ENCODE measurements at regions not wholly inside any gene's neighbourhood (a gene's known extent, or its start where the extent isn't known, plus 50 kb on each side); places are given as distances from the start of the nearest gene placed in this dataset.
"Not testable (repeated sequence)": the region's sequence is repeated elsewhere in the genome, so short reads cannot be mapped to it uniquely, and the experiment has no call there.

GRCh38 chr10:9379183-9379582 is 1324.7 kb downstream of the GATA3 start:
- no peak for DNase-seq
- Mint-ChIP-seq H3K9me3 (ENCODE audit: unreplicated experiment) (peaks cover 5% of the 10 kb centered on the region), H3K36me3 (ENCODE audit: unreplicated experiment) (no peaks in the 10 kb centered on the region), H3K4me1 (ENCODE audit: low read depth, unreplicated experiment) (peaks cover 3% of the 10 kb centered on the region), H3K4me3 (ENCODE audit: unreplicated experiment) (no peak overlapping the region), H3K27me3 (ENCODE audit: unreplicated experiment) (peaks cover 2% of the 10 kb centered on the region), H3K27ac (ENCODE audit: unreplicated experiment) (no peak overlapping the region)
- no peak for TF ChIP-seq CTCF (IDR thresholded peaks at IDR 0.05; ENCODE audit: partially characterized antibody, unreplicated experiment)

- Mint-ChIP-seq H3K27me3 (ENCODE audit: unreplicated experiment) (peaks cover 2% of the 10 kb centered on the region), H3K9me3 (ENCODE audit: unreplicated experiment) (peaks cover 5% of the 10 kb centered on the region), H3K4me1 (ENCODE audit: low read depth, unreplicated experiment) (peaks cover 3% of the 10 kb centered on the region), H3K36me3 (ENCODE audit: unreplicated experiment) (no peaks in the 10 kb centered on the region), H3K27ac (ENCODE audit: unreplicated experiment) (no peak overlapping the region), H3K4me3 (ENCODE audit: unreplicated experiment) (no peak overlapping the region)
- no peak for TF ChIP-seq CTCF (IDR thresholded peaks at IDR 0.05; ENCODE audit: partially characterized antibody, unreplicated experiment)
- no peak for DNase-seq
Observed at GRCh38 chr10:9381733-9382532, 1327.4 kb downstream of the GATA3 start.

- Mint-ChIP-seq H3K36me3 (ENCODE audit: unreplicated experiment) (no peaks in the 10 kb centered on the region), H3K9me3 (ENCODE audit: unreplicated experiment) (peaks cover 5% of the 10 kb centered on the region), H3K27ac (ENCODE audit: unreplicated experiment) (no peak overlapping the region), H3K4me1 (ENCODE audit: low read depth, unreplicated experiment) (peaks cover 3% of the 10 kb centered on the region), H3K27me3 (ENCODE audit: unreplicated experiment) (peaks cover 2% of the 10 kb centered on the region), H3K4me3 (ENCODE audit: unreplicated experiment) (no peak overlapping the region)
- no peak for DNase-seq
- TF ChIP-seq CTCF (IDR thresholded peaks at IDR 0.05; ENCODE audit: partially characterized antibody, unreplicated experiment) = no peak
Observed at GRCh38 chr10:9382533-9382866, 1328.0 kb downstream of the GATA3 start.

GRCh38 chr10:9390516-9390915 is 1336.0 kb downstream of the GATA3 start:
- Mint-ChIP-seq H3K27me3 (ENCODE audit: unreplicated experiment) (no peaks in the 10 kb centered on the region), H3K4me1 (ENCODE audit: low read depth, unreplicated experiment) (no peaks in the 10 kb centered on the region), H3K36me3 (ENCODE audit: unreplicated experiment) (no peaks in the 10 kb centered on the region), H3K9me3 (ENCODE audit: unreplicated experiment) (no peaks in the 10 kb centered on the region), H3K4me3 (ENCODE audit: unreplicated experiment) (no peak overlapping the region), H3K27ac (ENCODE audit: unreplicated experiment) (no peak overlapping the region)
- TF ChIP-seq CTCF (IDR thresholded peaks at IDR 0.05; ENCODE audit: partially characterized antibody, unreplicated experiment) = no peak
- DNase-seq = no peak

GRCh38 chr10:9399275-9399983 is 1344.9 kb downstream of the GATA3 start:
- Mint-ChIP-seq H3K9me3 (ENCODE audit: unreplicated experiment) (peaks cover 2% of the 10 kb centered on the region), H3K27me3 (ENCODE audit: unreplicated experiment) (no peaks in the 10 kb centered on the region), H3K4me3 (ENCODE audit: unreplicated experiment) (no peak overlapping the region), H3K36me3 (ENCODE audit: unreplicated experiment) (no peaks in the 10 kb centered on the region), H3K4me1 (ENCODE audit: low read depth, unreplicated experiment) (no peaks in the 10 kb centered on the region), H3K27ac (ENCODE audit: unreplicated experiment) (no peak overlapping the region)
- no peak for DNase-seq
- no peak for TF ChIP-seq CTCF (IDR thresholded peaks at IDR 0.05; ENCODE audit: partially characterized antibody, unreplicated experiment)

GRCh38 chr10:9402067-9402466 is 1347.6 kb downstream of the GATA3 start:
- peak; percentile 24 for DNase-seq
- H3K4me3 Mint-ChIP-seq (ENCODE audit: unreplicated experiment); H3K9me3 Mint-ChIP-seq (ENCODE audit: unreplicated experiment); H3K4me1 Mint-ChIP-seq (ENCODE audit: low read depth, unreplicated experiment); H3K27me3 Mint-ChIP-seq (ENCODE audit: unreplicated experiment); H3K36me3 Mint-ChIP-seq (ENCODE audit: unreplicated experiment); H3K27ac Mint-ChIP-seq (ENCODE audit: unreplicated experiment): not testable (repeated sequence)

- not testable (repeated sequence) for H3K4me3 Mint-ChIP-seq (ENCODE audit: unreplicated experiment); DNase-seq; H3K9me3 Mint-ChIP-seq (ENCODE audit: unreplicated experiment); H3K27ac Mint-ChIP-seq (ENCODE audit: unreplicated experiment); H3K36me3 Mint-ChIP-seq (ENCODE audit: unreplicated experiment); H3K4me1 Mint-ChIP-seq (ENCODE audit: low read depth, unreplicated experiment); H3K27me3 Mint-ChIP-seq (ENCODE audit: unreplicated experiment)
Observed at GRCh38 chr10:9402507-9403195, 1348.2 kb downstream of the GATA3 start.
